Fibroblast of lung (primary cell): ENCODE measurements at regions not wholly inside any gene's neighbourhood (a gene's known extent, or its start where the extent isn't known, plus 50 kb on each side); places are given as distances from the start of the nearest gene placed in this dataset.

Experiments used
- DNase-seq, 2 donors: peaks; one replicate each; pipeline versions ENCODE4 v3.0.0 to v3.0.0-alpha.2; 2010; ENCODE audit warnings: low read depth in 2 of 2
- H2AFZ ChIP-seq: 2 replicates; pipeline ENCODE4 v1.5.1; 2012; ENCODE audit warnings: low read length, control low read depth, inconsistent platforms
- H3K27ac ChIP-seq: 2 replicates; pipeline ENCODE4 v1.5.1; 2011; ENCODE audit warnings: low read length, control low read depth; ENCODE audit not compliant: insufficient read depth
- H3K27me3 ChIP-seq: 2 replicates; pipeline ENCODE4 v1.5.1; 2011; ENCODE audit warnings: mild to moderate bottlenecking, low read length; ENCODE audit not compliant: control insufficient read depth, insufficient read depth
- H3K36me3 ChIP-seq: 2 replicates; pipeline ENCODE4 v1.5.1; 2011; ENCODE audit warnings: low read length; ENCODE audit not compliant: control insufficient read depth, insufficient read depth
- H3K4me1 ChIP-seq: 2 replicates; pipeline ENCODE4 v1.5.1; 2011; ENCODE audit warnings: low read length; ENCODE audit not compliant: control insufficient read depth, insufficient read depth; ENCODE audit errors: extremely low read depth
- H3K4me2 ChIP-seq: 2 replicates; pipeline ENCODE4 v1.5.1; 2011; ENCODE audit warnings: low read length, control low read depth; ENCODE audit not compliant: insufficient read depth; ENCODE audit errors: extremely low read depth
- H3K4me3 ChIP-seq, 4 experiments: fragments of 200-600 bp in 1 of 4; sonication (generic) in 1 of 4; replicated peaks in 1 of 4; 2 replicates each; pipeline ENCODE4 v1.5.1; 2011 to 2016; ENCODE audit warnings: low read length in 4 of 4, low read depth in 3 of 4, mild to moderate bottlenecking in 3 of 4, control low read depth in 2 of 4, inconsistent platforms in 1 of 4, mixed read lengths in 1 of 4; ENCODE audit not compliant: insufficient read depth in 1 of 4; ENCODE audit errors: control extremely low read depth in 1 of 4
- H3K79me2 ChIP-seq: 2 replicates; pipeline ENCODE4 v1.5.1; 2012; ENCODE audit warnings: mild to moderate bottlenecking, low read length, inconsistent platforms; ENCODE audit not compliant: control insufficient read depth, insufficient read depth
- H3K9ac ChIP-seq: 2 replicates; pipeline ENCODE4 v1.5.1; 2011; ENCODE audit warnings: mild to moderate bottlenecking, low read length, control low read depth; ENCODE audit not compliant: insufficient read depth
- H3K9me3 ChIP-seq: 2 replicates; pipeline ENCODE4 v1.5.1; 2012; ENCODE audit warnings: low read depth, low read length; ENCODE audit not compliant: control insufficient read depth, insufficient read depth
- H4K20me1 ChIP-seq: 2 replicates; pipeline ENCODE4 v1.5.1; 2011; ENCODE audit warnings: low read length; ENCODE audit not compliant: control insufficient read depth, insufficient read depth; ENCODE audit errors: extremely low read depth
- CTCF ChIP-seq, 2 donors: IDR thresholded peaks in 1 of 2; conservative IDR thresholded peaks in 1 of 2; 1 replicate in 1 of 2; 2 replicates in 1 of 2; pipeline ENCODE4 v1.5.1; 2011 to 2012; ENCODE audit warnings: low read length in 2 of 2, control low read depth in 1 of 2, inconsistent platforms in 1 of 2, low read depth in 1 of 2, mild to moderate bottlenecking in 1 of 2
- EZH2 ChIP-seq: IDR thresholded peaks from 2 replicates; pipeline ENCODE4 v1.5.1; 2012; ENCODE audit warnings: low read length, control low read depth, mild to moderate bottlenecking; ENCODE audit errors: missing control alignments

- H3K4me3 ChIP-seq, result no peak overlapping the region
- no peak overlapping the region for H2AFZ ChIP-seq
- no peaks in the 10 kb centered on the region for H3K27me3 ChIP-seq
- TF ChIP-seq CTCF (conservative IDR thresholded peaks at IDR 0.05 in 1 of 2, IDR thresholded peaks at IDR 0.05 in 1 of 2; ENCODE audit: low read depth in 1 of 2, low read length in 2 of 2) (no peak), EZH2 (no peak)
- H4K20me1 ChIP-seq, result no peaks in the 10 kb centered on the region
- no peaks in the 10 kb centered on the region for H3K4me1 ChIP-seq
- H3K36me3 ChIP-seq, result no peaks in the 10 kb centered on the region
- no peak overlapping the region for H3K4me2 ChIP-seq
- no peak overlapping the region for H3K27ac ChIP-seq
- no peak for DNase-seq
- H3K9me3 ChIP-seq, result no peaks in the 10 kb centered on the region
- no peaks in the 10 kb centered on the region for H3K79me2 ChIP-seq
- no peak overlapping the region for H3K9ac ChIP-seq
Measured at GRCh38 chr6:100944644-100945043, 63.5 kb upstream of the ASCC3 start.

GRCh38 chr6:100946021-100946540 lies 65.0 kb upstream of the ASCC3 start:
- Histone ChIP-seq H3K4me3 (no peak overlapping the region), H3K9ac (no peak overlapping the region), H2AFZ (no peak overlapping the region), H3K9me3 (no peaks in the 10 kb centered on the region), H3K27ac (no peak overlapping the region), H3K4me2 (no peak overlapping the region), H3K4me1 (no peaks in the 10 kb centered on the region), H3K27me3 (no peaks in the 10 kb centered on the region), H4K20me1 (no peaks in the 10 kb centered on the region), H3K79me2 (no peaks in the 10 kb centered on the region), H3K36me3 (no peaks in the 10 kb centered on the region)
- TF ChIP-seq CTCF (conservative IDR thresholded peaks at IDR 0.05 in 1 of 2, IDR thresholded peaks at IDR 0.05 in 1 of 2; ENCODE audit: low read depth in 1 of 2, low read length in 2 of 2) (no peak), EZH2 (no peak)
- no peak for DNase-seq

- H4K20me1 ChIP-seq, result no peaks in the 10 kb centered on the region
- no peaks in the 10 kb centered on the region for H3K27me3 ChIP-seq
Measured at GRCh38 chr6:100946711-100947110, 65.6 kb upstream of the ASCC3 start.

More at GRCh38 chr6:100946711-100947110, 65.6 kb upstream of the ASCC3 start:
- Histone ChIP-seq H3K36me3 (no peaks in the 10 kb centered on the region), H3K27ac (no peak overlapping the region), H3K9ac (no peak overlapping the region), H3K79me2 (no peaks in the 10 kb centered on the region), H3K4me3 (no peak overlapping the region), H3K4me2 (no peak overlapping the region), H3K4me1 (no peaks in the 10 kb centered on the region), H3K9me3 (no peaks in the 10 kb centered on the region), H2AFZ (no peak overlapping the region)
- no peak for DNase-seq
- TF ChIP-seq CTCF (conservative IDR thresholded peaks at IDR 0.05 in 1 of 2, IDR thresholded peaks at IDR 0.05 in 1 of 2; ENCODE audit: low read depth in 1 of 2, low read length in 2 of 2), result no peak
- no peak for TF ChIP-seq EZH2
